Nephron (organoid): ENCODE measurements at regions not wholly inside any gene's neighbourhood (a gene's known extent, or its start where the extent isn't known, plus 50 kb on each side); places are given as distances from the start of the nearest gene placed in this dataset.

Source experiments
- H3K27ac Mint-ChIP-seq, 3 experiments: 2 replicates each; pipeline ENCODE4 v1.8.0; 2020; ENCODE audit warnings: mixed read lengths in 3 of 3, mild to moderate bottlenecking in 2 of 3, moderate library complexity in 1 of 3
- H3K27me3 Mint-ChIP-seq: 2 replicates; pipeline ENCODE4 v1.8.0; 2021; ENCODE audit warnings: low read depth, mild to moderate bottlenecking, moderate library complexity, mixed read lengths
- H3K36me3 Mint-ChIP-seq: 2 replicates; pipeline ENCODE4 v1.8.0; 2020; ENCODE audit warnings: low read depth, mixed read lengths
- H3K4me1 Mint-ChIP-seq: 2 replicates; pipeline ENCODE4 v1.8.0; 2020; ENCODE audit warnings: mixed read lengths
- H3K4me3 Mint-ChIP-seq, 3 experiments: 2 replicates each; pipeline ENCODE4 v1.8.0; 2020; ENCODE audit warnings: mild to moderate bottlenecking in 3 of 3, mixed read lengths in 3 of 3, moderate library complexity in 2 of 3
- H3K9me3 Mint-ChIP-seq: 2 replicates; pipeline ENCODE4 v1.8.0; 2020; ENCODE audit warnings: mixed read lengths
- TF ChIP-seq, protein P1 (sequence below), 3 experiments: fragments of 200-600 bp; sonication (generic); IDR thresholded peaks; one replicate each; pipeline ENCODE4 v1.5.0; 2021; ENCODE audit warnings: antibody characterized with exemption in 3 of 3; ENCODE audit not compliant: unreplicated experiment in 3 of 3

- Mint-ChIP-seq H3K36me3 (no peaks in the 10 kb centered on the region), H3K27ac (no peak overlapping the region), H3K4me1 (no peaks in the 10 kb centered on the region), H3K4me3 (no peak overlapping the region), H3K9me3 (no peaks in the 10 kb centered on the region), H3K27me3 (peaks cover 12% of the 10 kb centered on the region)
- TF ChIP-seq, protein P1, sequence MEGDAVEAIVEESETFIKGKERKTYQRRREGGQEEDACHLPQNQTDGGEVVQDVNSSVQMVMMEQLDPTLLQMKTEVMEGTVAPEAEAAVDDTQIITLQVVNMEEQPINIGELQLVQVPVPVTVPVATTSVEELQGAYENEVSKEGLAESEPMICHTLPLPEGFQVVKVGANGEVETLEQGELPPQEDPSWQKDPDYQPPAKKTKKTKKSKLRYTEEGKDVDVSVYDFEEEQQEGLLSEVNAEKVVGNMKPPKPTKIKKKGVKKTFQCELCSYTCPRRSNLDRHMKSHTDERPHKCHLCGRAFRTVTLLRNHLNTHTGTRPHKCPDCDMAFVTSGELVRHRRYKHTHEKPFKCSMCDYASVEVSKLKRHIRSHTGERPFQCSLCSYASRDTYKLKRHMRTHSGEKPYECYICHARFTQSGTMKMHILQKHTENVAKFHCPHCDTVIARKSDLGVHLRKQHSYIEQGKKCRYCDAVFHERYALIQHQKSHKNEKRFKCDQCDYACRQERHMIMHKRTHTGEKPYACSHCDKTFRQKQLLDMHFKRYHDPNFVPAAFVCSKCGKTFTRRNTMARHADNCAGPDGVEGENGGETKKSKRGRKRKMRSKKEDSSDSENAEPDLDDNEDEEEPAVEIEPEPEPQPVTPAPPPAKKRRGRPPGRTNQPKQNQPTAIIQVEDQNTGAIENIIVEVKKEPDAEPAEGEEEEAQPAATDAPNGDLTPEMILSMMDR (IDR thresholded peaks at IDR 0.05; ENCODE audit: unreplicated experiment in 3 of 3): no peak
Observed at GRCh38 chr18:75862458-75862857, 435.0 kb upstream of the SMIM21 start.

- Mint-ChIP-seq H3K9me3 (no peaks in the 10 kb centered on the region), H3K27me3 (peaks cover 5% of the 10 kb centered on the region), H3K36me3 (no peaks in the 10 kb centered on the region), H3K27ac (no peak overlapping the region), H3K4me3 (no peak overlapping the region), H3K4me1 (no peaks in the 10 kb centered on the region)
- TF ChIP-seq, protein P1 (IDR thresholded peaks at IDR 0.05; ENCODE audit: unreplicated experiment in 3 of 3): no peak
Observed at GRCh38 chr18:75860166-75860565, 432.7 kb upstream of the SMIM21 start.

GRCh38 chr18:75859533-75859932 is 432.0 kb upstream of the SMIM21 start:
- Mint-ChIP-seq H3K9me3 (no peaks in the 10 kb centered on the region), H3K27me3 (peaks cover 5% of the 10 kb centered on the region), H3K4me1 (no peaks in the 10 kb centered on the region), H3K36me3 (no peaks in the 10 kb centered on the region), H3K4me3 (no peak overlapping the region), H3K27ac (no peak overlapping the region)
- TF ChIP-seq, protein P1 (IDR thresholded peaks at IDR 0.05; ENCODE audit: unreplicated experiment in 3 of 3): no peak

DNA sequence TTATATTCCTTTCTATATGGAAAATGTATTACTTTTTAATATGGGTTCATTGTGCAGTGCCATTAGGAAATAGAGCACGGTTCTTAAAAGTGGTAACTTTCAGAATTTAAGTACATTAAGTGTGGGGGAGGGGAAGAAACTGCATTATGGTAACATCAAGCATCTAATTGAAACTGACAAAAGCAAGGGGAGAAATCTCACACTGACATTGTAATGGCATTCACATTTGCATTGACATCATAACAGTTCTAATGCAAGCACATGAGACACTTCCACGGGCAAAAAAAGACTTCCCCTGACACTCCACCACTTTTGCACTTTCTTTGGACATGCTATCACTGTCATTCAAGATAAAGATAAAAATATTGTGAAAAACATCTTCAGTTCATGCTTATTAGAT is 431.3 kb upstream of the SMIM21 start:
- no peaks in the 10 kb centered on the region for H3K4me1 Mint-ChIP-seq
- TF ChIP-seq, protein P1 (IDR thresholded peaks at IDR 0.05; ENCODE audit: unreplicated experiment in 3 of 3): no peak
- H3K27me3 Mint-ChIP-seq: peaks cover 5% of the 10 kb centered on the region
- no peak overlapping the region for H3K4me3 Mint-ChIP-seq
- no peaks in the 10 kb centered on the region for H3K36me3 Mint-ChIP-seq
- no peaks in the 10 kb centered on the region for H3K9me3 Mint-ChIP-seq
- H3K27ac Mint-ChIP-seq: no peak overlapping the region

- no peak overlapping the region for H3K27ac Mint-ChIP-seq
- H3K27me3 Mint-ChIP-seq: peaks cover 5% of the 10 kb centered on the region
- H3K9me3 Mint-ChIP-seq: no peaks in the 10 kb centered on the region
- H3K4me3 Mint-ChIP-seq: no peak overlapping the region
- TF ChIP-seq, protein P1 (IDR thresholded peaks at IDR 0.05; ENCODE audit: unreplicated experiment in 3 of 3): no peak
- no peaks in the 10 kb centered on the region for H3K4me1 Mint-ChIP-seq
- H3K36me3 Mint-ChIP-seq: no peaks in the 10 kb centered on the region
Observed at GRCh38 chr18:75857558-75857957, 430.1 kb upstream of the SMIM21 start.

DNA sequence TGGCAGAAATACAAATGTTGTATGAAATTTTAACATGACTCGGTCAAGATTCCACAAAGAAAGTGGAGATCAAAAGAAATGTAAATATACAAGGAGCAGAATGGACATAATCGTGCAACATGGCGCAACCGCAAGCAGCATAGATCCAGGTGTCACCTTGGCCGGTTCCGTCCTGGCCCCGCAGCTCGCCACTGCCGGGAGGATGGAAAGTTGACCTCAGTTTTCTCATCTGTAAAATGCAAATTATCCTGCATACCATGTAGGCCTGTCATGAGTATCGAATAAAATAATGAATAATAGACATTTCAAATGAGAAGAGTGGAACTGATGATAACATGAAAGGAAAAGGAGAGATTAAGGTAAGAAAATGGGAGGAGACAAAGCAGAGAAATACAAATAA is 427.3 kb upstream of the SMIM21 start:
- no peak overlapping the region for H3K27ac Mint-ChIP-seq
- no peaks in the 10 kb centered on the region for H3K9me3 Mint-ChIP-seq
- no peaks in the 10 kb centered on the region for H3K36me3 Mint-ChIP-seq
- no peaks in the 10 kb centered on the region for H3K27me3 Mint-ChIP-seq
- H3K4me3 Mint-ChIP-seq: no peak overlapping the region
- TF ChIP-seq, protein P1 (IDR thresholded peaks at IDR 0.05; ENCODE audit: unreplicated experiment in 3 of 3): no peak
- H3K4me1 Mint-ChIP-seq: no peaks in the 10 kb centered on the region
